ENCODE measurements at regions not wholly inside any gene's neighbourhood (a gene's known extent, or its start where the extent isn't known, plus 50 kb on each side); places are given as distances from the start of the nearest gene placed in this dataset.

DNA sequence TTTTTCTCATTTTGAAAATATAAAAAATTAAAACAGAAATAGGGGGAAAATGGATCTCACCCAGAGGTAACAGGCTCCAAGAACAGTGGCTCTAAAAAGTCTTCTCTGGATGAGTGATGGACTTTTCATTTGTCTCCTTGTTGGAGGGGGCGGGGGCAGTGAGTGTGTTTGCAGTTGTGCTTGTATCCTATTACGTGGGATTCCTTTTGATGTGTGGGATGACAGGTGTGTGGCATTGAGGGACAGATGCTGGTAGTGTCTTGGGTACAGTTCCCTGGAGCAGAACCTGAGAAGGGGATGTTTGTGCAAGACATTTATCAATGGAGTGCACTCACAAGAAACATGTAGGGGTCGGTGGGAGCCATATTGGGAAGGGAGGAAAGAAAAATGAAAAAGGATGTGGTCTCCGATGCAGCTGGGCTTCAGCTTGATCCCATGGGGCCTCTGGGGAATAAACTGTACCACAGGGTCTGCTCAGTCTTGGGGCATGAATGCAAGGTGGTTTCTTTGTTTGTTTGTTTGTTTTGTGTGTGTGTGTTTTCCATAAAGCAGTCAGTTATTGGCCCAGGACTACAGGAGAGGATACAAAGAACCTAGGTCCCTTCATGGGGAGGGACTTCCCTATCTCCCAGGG, 120.0 kb upstream of the SLC35G4 start:
- TF ChIP-seq, protein P1, sequence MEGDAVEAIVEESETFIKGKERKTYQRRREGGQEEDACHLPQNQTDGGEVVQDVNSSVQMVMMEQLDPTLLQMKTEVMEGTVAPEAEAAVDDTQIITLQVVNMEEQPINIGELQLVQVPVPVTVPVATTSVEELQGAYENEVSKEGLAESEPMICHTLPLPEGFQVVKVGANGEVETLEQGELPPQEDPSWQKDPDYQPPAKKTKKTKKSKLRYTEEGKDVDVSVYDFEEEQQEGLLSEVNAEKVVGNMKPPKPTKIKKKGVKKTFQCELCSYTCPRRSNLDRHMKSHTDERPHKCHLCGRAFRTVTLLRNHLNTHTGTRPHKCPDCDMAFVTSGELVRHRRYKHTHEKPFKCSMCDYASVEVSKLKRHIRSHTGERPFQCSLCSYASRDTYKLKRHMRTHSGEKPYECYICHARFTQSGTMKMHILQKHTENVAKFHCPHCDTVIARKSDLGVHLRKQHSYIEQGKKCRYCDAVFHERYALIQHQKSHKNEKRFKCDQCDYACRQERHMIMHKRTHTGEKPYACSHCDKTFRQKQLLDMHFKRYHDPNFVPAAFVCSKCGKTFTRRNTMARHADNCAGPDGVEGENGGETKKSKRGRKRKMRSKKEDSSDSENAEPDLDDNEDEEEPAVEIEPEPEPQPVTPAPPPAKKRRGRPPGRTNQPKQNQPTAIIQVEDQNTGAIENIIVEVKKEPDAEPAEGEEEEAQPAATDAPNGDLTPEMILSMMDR (IDR thresholded peaks at IDR 0.05; ENCODE audit: insufficient read depth, low read length, poor library complexity, severe bottlenecking), result no peak
- no peak for TF ChIP-seq EZH2phosphoT487 (conservative IDR thresholded peaks at IDR 0.05; ENCODE audit: low read length)

All from SU-DHL-6 (cell line).